Sigmoid colon (tissue), 4 donors: ENCODE measurements at regions not wholly inside any gene's neighbourhood (a gene's known extent, or its start where the extent isn't known, plus 50 kb on each side); places are given as distances from the start of the nearest gene placed in this dataset.

ENCODE experiments used
- POLR2A ChIP-seq, 2 donors: fragments of 450-650 bp; IDR thresholded peaks; one replicate each; pipeline ENCODE4 v1.6.1; 2016; ENCODE audit warnings: antibody characterized with exemption in 2 of 2, mild to moderate bottlenecking in 2 of 2, moderate library complexity in 2 of 2
- POLR2AphosphoS5 ChIP-seq, 4 donors: sonication (generic); formaldehyde crosslinking; IDR thresholded peaks; one replicate each; pipeline ENCODE4 v1.6.1; 2017; ENCODE audit warnings: antibody characterized with exemption in 4 of 4
- TF ChIP-seq, protein P1 (sequence below), 4 experiments: fragments of 450-650 bp in 3 of 4; fragments of 200-600 bp in 1 of 4; IDR thresholded peaks; one replicate each; pipeline ENCODE4 v1.5.1; 2016 to 2019; ENCODE audit warnings: antibody characterized with exemption in 4 of 4, mild to moderate bottlenecking in 3 of 4, moderate library complexity in 2 of 4

DNA sequence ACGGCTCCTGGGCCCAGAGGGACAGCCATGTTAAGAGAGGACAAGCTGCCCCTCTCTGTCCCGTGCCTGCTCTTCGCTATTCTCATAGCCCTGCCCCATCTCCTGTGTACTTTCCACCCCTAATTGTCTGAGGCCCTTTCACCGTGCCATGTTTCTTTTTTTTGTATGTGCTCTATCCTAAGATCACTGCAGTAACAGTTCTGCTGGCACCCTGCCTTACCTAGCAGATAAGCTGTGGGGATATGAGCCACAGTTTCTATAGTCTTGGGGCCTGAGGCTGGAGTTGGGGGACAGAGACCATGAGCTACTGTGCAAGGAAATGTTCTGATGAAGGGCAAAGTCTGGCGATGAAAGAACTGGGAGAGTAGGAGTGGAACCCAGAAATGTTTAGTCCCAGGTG is 269.5 kb upstream of the CITED2 start:
- TF ChIP-seq, protein P1, sequence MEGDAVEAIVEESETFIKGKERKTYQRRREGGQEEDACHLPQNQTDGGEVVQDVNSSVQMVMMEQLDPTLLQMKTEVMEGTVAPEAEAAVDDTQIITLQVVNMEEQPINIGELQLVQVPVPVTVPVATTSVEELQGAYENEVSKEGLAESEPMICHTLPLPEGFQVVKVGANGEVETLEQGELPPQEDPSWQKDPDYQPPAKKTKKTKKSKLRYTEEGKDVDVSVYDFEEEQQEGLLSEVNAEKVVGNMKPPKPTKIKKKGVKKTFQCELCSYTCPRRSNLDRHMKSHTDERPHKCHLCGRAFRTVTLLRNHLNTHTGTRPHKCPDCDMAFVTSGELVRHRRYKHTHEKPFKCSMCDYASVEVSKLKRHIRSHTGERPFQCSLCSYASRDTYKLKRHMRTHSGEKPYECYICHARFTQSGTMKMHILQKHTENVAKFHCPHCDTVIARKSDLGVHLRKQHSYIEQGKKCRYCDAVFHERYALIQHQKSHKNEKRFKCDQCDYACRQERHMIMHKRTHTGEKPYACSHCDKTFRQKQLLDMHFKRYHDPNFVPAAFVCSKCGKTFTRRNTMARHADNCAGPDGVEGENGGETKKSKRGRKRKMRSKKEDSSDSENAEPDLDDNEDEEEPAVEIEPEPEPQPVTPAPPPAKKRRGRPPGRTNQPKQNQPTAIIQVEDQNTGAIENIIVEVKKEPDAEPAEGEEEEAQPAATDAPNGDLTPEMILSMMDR (IDR thresholded peaks at IDR 0.05), result no peak
- TF ChIP-seq POLR2AphosphoS5 (IDR thresholded peaks at IDR 0.05), result no peak
- no peak for TF ChIP-seq POLR2A (IDR thresholded peaks at IDR 0.05)
